ENCODE measurements at regions not wholly inside any gene's neighbourhood (a gene's known extent, or its start where the extent isn't known, plus 50 kb on each side); places are given as distances from the start of the nearest gene placed in this dataset.

- H3K4ac ChIP-seq (ENCODE audit: low read depth in 1 of 2, low read length in 2 of 2): no peak overlapping the region
- no peak overlapping the region for H3K4me3 ChIP-seq (ENCODE audit: insufficient read depth in 1 of 2, low read depth in 1 of 2, low read length in 2 of 2)
- no peaks in the 10 kb centered on the region for H3K36me3 ChIP-seq (ENCODE audit: control insufficient read depth in 1 of 2, insufficient read depth in 2 of 2, low read depth in 1 of 2, low read length in 2 of 2)
- no peak overlapping the region for H2AK5ac ChIP-seq (ENCODE audit: low read length, severe bottlenecking)
- no peak overlapping the region for H3K14ac ChIP-seq (ENCODE audit: low read length in 2 of 2)
- no peak overlapping the region for H2BK5ac ChIP-seq (ENCODE audit: low read depth, low read length, poor library complexity, severe bottlenecking)
- H2BK12ac ChIP-seq (ENCODE audit: low read length in 2 of 2): no peak overlapping the region
- no peak for DNase-seq
- no peak overlapping the region for H3K18ac ChIP-seq (ENCODE audit: low read depth in 1 of 2, low read length in 2 of 2)
- no peak overlapping the region for H3K27ac ChIP-seq (ENCODE audit: low read length, poor library complexity, severe bottlenecking)
- no peak overlapping the region for H2AFZ ChIP-seq (ENCODE audit: low read depth, low read length)
- H3K79me1 ChIP-seq (replicated peaks; ENCODE audit: low read length, poor library complexity, severe bottlenecking): no peaks in the 10 kb centered on the region
- no peaks in the 10 kb centered on the region for H3K4me1 ChIP-seq (ENCODE audit: control insufficient read depth, insufficient read depth, low read depth, low read length)
- H4K91ac ChIP-seq (ENCODE audit: low read length): no peak overlapping the region
- H3K27me3 ChIP-seq (ENCODE audit: control insufficient read depth in 1 of 2, insufficient read depth in 1 of 2, low read length in 2 of 2): no peaks in the 10 kb centered on the region
- H2BK15ac ChIP-seq (ENCODE audit: low read depth, poor library complexity, severe bottlenecking): no peak overlapping the region
- no peaks in the 10 kb centered on the region for H3K9me3 ChIP-seq (ENCODE audit: control insufficient read depth, low read length)
- no peak overlapping the region for H3K23ac ChIP-seq (ENCODE audit: low read length in 2 of 2)
- H3K4me2 ChIP-seq (ENCODE audit: low read length, poor library complexity, severe bottlenecking): no peak overlapping the region
- H4K8ac ChIP-seq (ENCODE audit: low read length): no peak overlapping the region
- 14% methylated on average over 1 of the region's 3 CpGs for WGBS
- H2BK120ac ChIP-seq (ENCODE audit: low read depth, low read length): no peak overlapping the region
- no peak overlapping the region for H3K9ac ChIP-seq (ENCODE audit: low read length)
These were observed 74.4 kb upstream of the SCN7A start for GRCh38 chr2:166568409-166568808.

- H2BK5ac ChIP-seq (ENCODE audit: low read depth, low read length, poor library complexity, severe bottlenecking): no peak overlapping the region
- H2BK12ac ChIP-seq (ENCODE audit: low read length in 2 of 2): no peak overlapping the region
- WGBS: 100% methylated on average over 1 of the region's 3 CpGs
- no peak overlapping the region for H2AFZ ChIP-seq (ENCODE audit: low read depth, low read length)
- no peak overlapping the region for H3K4me3 ChIP-seq (ENCODE audit: insufficient read depth in 1 of 2, low read depth in 1 of 2, low read length in 2 of 2)
- H3K9me3 ChIP-seq (ENCODE audit: control insufficient read depth, low read length): no peaks in the 10 kb centered on the region
- no peak for DNase-seq
- H3K4me1 ChIP-seq (ENCODE audit: control insufficient read depth, insufficient read depth, low read depth, low read length): no peaks in the 10 kb centered on the region
- H2BK15ac ChIP-seq (ENCODE audit: low read depth, poor library complexity, severe bottlenecking): no peak overlapping the region
- no peak overlapping the region for H3K18ac ChIP-seq (ENCODE audit: low read depth in 1 of 2, low read length in 2 of 2)
- H3K36me3 ChIP-seq (ENCODE audit: control insufficient read depth in 1 of 2, insufficient read depth in 2 of 2, low read depth in 1 of 2, low read length in 2 of 2): no peaks in the 10 kb centered on the region
- H2BK120ac ChIP-seq (ENCODE audit: low read depth, low read length): no peak overlapping the region
- H3K4ac ChIP-seq (ENCODE audit: low read depth in 1 of 2, low read length in 2 of 2): no peak overlapping the region
- no peaks in the 10 kb centered on the region for H3K27me3 ChIP-seq (ENCODE audit: control insufficient read depth in 1 of 2, insufficient read depth in 1 of 2, low read length in 2 of 2)
- no peak overlapping the region for H2AK5ac ChIP-seq (ENCODE audit: low read length, severe bottlenecking)
- H3K9ac ChIP-seq (ENCODE audit: low read length): no peak overlapping the region
- H3K79me1 ChIP-seq (replicated peaks; ENCODE audit: low read length, poor library complexity, severe bottlenecking): no peaks in the 10 kb centered on the region
- no peak overlapping the region for H3K23ac ChIP-seq (ENCODE audit: low read length in 2 of 2)
- no peak overlapping the region for H3K27ac ChIP-seq (ENCODE audit: low read length, poor library complexity, severe bottlenecking)
- no peak overlapping the region for H3K14ac ChIP-seq (ENCODE audit: low read length in 2 of 2)
- H4K8ac ChIP-seq (ENCODE audit: low read length): no peak overlapping the region
- H3K4me2 ChIP-seq (ENCODE audit: low read length, poor library complexity, severe bottlenecking): no peak overlapping the region
- H4K91ac ChIP-seq (ENCODE audit: low read length): no peak overlapping the region
These were observed 71.5 kb upstream of the SCN7A start for GRCh38 chr2:166565501-166565900.

GRCh38 chr2:166563894-166564293, 69.8 kb upstream of the SCN7A start:
- no peak overlapping the region for H3K4ac ChIP-seq (ENCODE audit: low read depth in 1 of 2, low read length in 2 of 2)

GRCh38 chr2:166560022-166560421, 66.0 kb upstream of the SCN7A start:
- Histone ChIP-seq H2BK12ac (ENCODE audit: low read length in 2 of 2) (no peak overlapping the region), H2BK5ac (ENCODE audit: low read depth, low read length, poor library complexity, severe bottlenecking) (no peak overlapping the region)

More at GRCh38 chr2:166563894-166564293, 69.8 kb upstream of the SCN7A start:
- Histone ChIP-seq H3K9ac (ENCODE audit: low read length) (no peak overlapping the region), H3K9me3 (ENCODE audit: control insufficient read depth, low read length) (no peaks in the 10 kb centered on the region), H3K27me3 (ENCODE audit: control insufficient read depth in 1 of 2, insufficient read depth in 1 of 2, low read length in 2 of 2) (no peaks in the 10 kb centered on the region), H2AK5ac (ENCODE audit: low read length, severe bottlenecking) (no peak overlapping the region), H4K91ac (ENCODE audit: low read length) (no peak overlapping the region), H2BK12ac (ENCODE audit: low read length in 2 of 2) (no peak overlapping the region), H3K4me2 (ENCODE audit: low read length, poor library complexity, severe bottlenecking) (no peak overlapping the region), H3K4me1 (ENCODE audit: control insufficient read depth, insufficient read depth, low read depth, low read length) (no peaks in the 10 kb centered on the region), H2BK15ac (ENCODE audit: low read depth, poor library complexity, severe bottlenecking) (no peak overlapping the region), H3K36me3 (ENCODE audit: control insufficient read depth in 1 of 2, insufficient read depth in 2 of 2, low read depth in 1 of 2, low read length in 2 of 2) (no peaks in the 10 kb centered on the region), H3K14ac (ENCODE audit: low read length in 2 of 2) (no peak overlapping the region), H3K23ac (ENCODE audit: low read length in 2 of 2) (no peak overlapping the region), H4K8ac (ENCODE audit: low read length) (no peak overlapping the region), H3K4me3 (ENCODE audit: insufficient read depth in 1 of 2, low read depth in 1 of 2, low read length in 2 of 2) (no peak overlapping the region), H3K27ac (ENCODE audit: low read length, poor library complexity, severe bottlenecking) (no peak overlapping the region), H2AFZ (ENCODE audit: low read depth, low read length) (no peak overlapping the region), H2BK120ac (ENCODE audit: low read depth, low read length) (no peak overlapping the region), H3K18ac (ENCODE audit: low read depth in 1 of 2, low read length in 2 of 2) (no peak overlapping the region), H3K79me1 (replicated peaks; ENCODE audit: low read length, poor library complexity, severe bottlenecking) (no peaks in the 10 kb centered on the region), H2BK5ac (ENCODE audit: low read depth, low read length, poor library complexity, severe bottlenecking) (no peak overlapping the region)
- DNase-seq: no peak
- WGBS: 70% methylated on average over 1 of the region's 2 CpGs

More at GRCh38 chr2:166560022-166560421, 66.0 kb upstream of the SCN7A start:
- Histone ChIP-seq H3K27me3 (ENCODE audit: control insufficient read depth in 1 of 2, insufficient read depth in 1 of 2, low read length in 2 of 2) (no peaks in the 10 kb centered on the region), H3K79me1 (replicated peaks; ENCODE audit: low read length, poor library complexity, severe bottlenecking) (no peaks in the 10 kb centered on the region), H3K9me3 (ENCODE audit: control insufficient read depth, low read length) (no peaks in the 10 kb centered on the region), H4K91ac (ENCODE audit: low read length) (no peak overlapping the region), H4K8ac (ENCODE audit: low read length) (no peak overlapping the region), H3K36me3 (ENCODE audit: control insufficient read depth in 1 of 2, insufficient read depth in 2 of 2, low read depth in 1 of 2, low read length in 2 of 2) (no peaks in the 10 kb centered on the region), H3K18ac (ENCODE audit: low read depth in 1 of 2, low read length in 2 of 2) (no peak overlapping the region), H2BK15ac (ENCODE audit: low read depth, poor library complexity, severe bottlenecking) (no peak overlapping the region), H2AFZ (ENCODE audit: low read depth, low read length) (no peak overlapping the region), H3K4me1 (ENCODE audit: control insufficient read depth, insufficient read depth, low read depth, low read length) (no peaks in the 10 kb centered on the region), H3K4me2 (ENCODE audit: low read length, poor library complexity, severe bottlenecking) (no peak overlapping the region), H3K4me3 (ENCODE audit: insufficient read depth in 1 of 2, low read depth in 1 of 2, low read length in 2 of 2) (no peak overlapping the region), H3K27ac (ENCODE audit: low read length, poor library complexity, severe bottlenecking) (no peak overlapping the region), H2BK120ac (ENCODE audit: low read depth, low read length) (no peak overlapping the region), H3K23ac (ENCODE audit: low read length in 2 of 2) (no peak overlapping the region), H3K14ac (ENCODE audit: low read length in 2 of 2) (no peak overlapping the region), H2AK5ac (ENCODE audit: low read length, severe bottlenecking) (no peak overlapping the region), H3K4ac (ENCODE audit: low read depth in 1 of 2, low read length in 2 of 2) (no peak overlapping the region), H3K9ac (ENCODE audit: low read length) (no peak overlapping the region)
- no peak for DNase-seq
- 84% methylated on average over 2 of the region's 2 CpGs for WGBS

All from mesenchymal stem cell (in vitro differentiated cells and primary cell).